HFFc6 (cell line): ENCODE measurements at regions not wholly inside any gene's neighbourhood (a gene's known extent, or its start where the extent isn't known, plus 50 kb on each side); places are given as distances from the start of the nearest gene placed in this dataset.

ENCODE experiments used
- DNase-seq: peaks from one replicate; pipeline ENCODE4 v3.0.0-alpha.2; 2018
- H3K27ac Mint-ChIP-seq: 2 replicates; pipeline ENCODE4 v1.8.0; 2020; ENCODE audit warnings: mild to moderate bottlenecking, mixed read lengths
- H3K27me3 Mint-ChIP-seq: 2 replicates; pipeline ENCODE4 v1.8.0; 2021; ENCODE audit warnings: mild to moderate bottlenecking, moderate library complexity, mixed read lengths; ENCODE audit not compliant: insufficient read depth
- H3K36me3 Mint-ChIP-seq: 2 replicates; pipeline ENCODE4 v1.8.0; 2021; ENCODE audit warnings: low read depth, mixed read lengths
- H3K4me1 Mint-ChIP-seq: 2 replicates; pipeline ENCODE4 v1.8.0; 2020; ENCODE audit warnings: low read depth, mixed read lengths
- H3K4me3 Mint-ChIP-seq: 2 replicates; pipeline ENCODE4 v1.8.0; 2020; ENCODE audit warnings: mild to moderate bottlenecking, moderate library complexity, mixed read lengths
- H3K9me3 Mint-ChIP-seq: 2 replicates; pipeline ENCODE4 v1.8.0; 2020; ENCODE audit warnings: mild to moderate bottlenecking, mixed read lengths
- TF ChIP-seq, protein P1 (sequence below): fragments of 200-600 bp; sonication (generic); IDR thresholded peaks from 2 replicates; pipeline ENCODE4 v1.5.0; 2021; ENCODE audit warnings: antibody characterized with exemption, mild to moderate bottlenecking

DNA sequence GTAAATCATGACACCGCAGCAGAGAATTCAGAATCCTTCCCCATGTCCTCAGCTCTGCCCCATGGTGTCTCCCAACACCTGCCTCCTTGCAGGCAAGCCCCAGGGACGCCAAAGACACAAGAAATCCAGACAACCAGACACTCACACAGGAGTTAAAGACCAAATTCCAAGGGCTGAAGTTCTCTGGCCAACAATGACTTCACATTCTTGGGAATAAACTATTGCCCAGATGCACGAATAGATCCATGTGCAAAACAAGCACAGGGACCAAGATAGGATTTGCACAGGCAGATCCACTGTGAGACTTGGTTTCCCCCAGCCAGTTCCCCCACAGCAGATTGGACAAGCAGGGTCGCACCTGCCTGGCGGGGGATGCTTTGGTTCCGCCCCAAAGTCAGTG is 246.7 kb downstream of the SOD2 start:
- no peaks in the 10 kb centered on the region for H3K4me1 Mint-ChIP-seq
- H3K4me3 Mint-ChIP-seq = no peak overlapping the region
- H3K36me3 Mint-ChIP-seq = no peaks in the 10 kb centered on the region; the same call in 1 of the 2 replicates
- no peak for DNase-seq
- H3K27me3 Mint-ChIP-seq = peaks cover 6% of the 10 kb centered on the region
- H3K27ac Mint-ChIP-seq = no peak overlapping the region
- H3K9me3 Mint-ChIP-seq = peaks cover 21% of the 10 kb centered on the region
- TF ChIP-seq, protein P1, sequence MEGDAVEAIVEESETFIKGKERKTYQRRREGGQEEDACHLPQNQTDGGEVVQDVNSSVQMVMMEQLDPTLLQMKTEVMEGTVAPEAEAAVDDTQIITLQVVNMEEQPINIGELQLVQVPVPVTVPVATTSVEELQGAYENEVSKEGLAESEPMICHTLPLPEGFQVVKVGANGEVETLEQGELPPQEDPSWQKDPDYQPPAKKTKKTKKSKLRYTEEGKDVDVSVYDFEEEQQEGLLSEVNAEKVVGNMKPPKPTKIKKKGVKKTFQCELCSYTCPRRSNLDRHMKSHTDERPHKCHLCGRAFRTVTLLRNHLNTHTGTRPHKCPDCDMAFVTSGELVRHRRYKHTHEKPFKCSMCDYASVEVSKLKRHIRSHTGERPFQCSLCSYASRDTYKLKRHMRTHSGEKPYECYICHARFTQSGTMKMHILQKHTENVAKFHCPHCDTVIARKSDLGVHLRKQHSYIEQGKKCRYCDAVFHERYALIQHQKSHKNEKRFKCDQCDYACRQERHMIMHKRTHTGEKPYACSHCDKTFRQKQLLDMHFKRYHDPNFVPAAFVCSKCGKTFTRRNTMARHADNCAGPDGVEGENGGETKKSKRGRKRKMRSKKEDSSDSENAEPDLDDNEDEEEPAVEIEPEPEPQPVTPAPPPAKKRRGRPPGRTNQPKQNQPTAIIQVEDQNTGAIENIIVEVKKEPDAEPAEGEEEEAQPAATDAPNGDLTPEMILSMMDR = no peak

DNA sequence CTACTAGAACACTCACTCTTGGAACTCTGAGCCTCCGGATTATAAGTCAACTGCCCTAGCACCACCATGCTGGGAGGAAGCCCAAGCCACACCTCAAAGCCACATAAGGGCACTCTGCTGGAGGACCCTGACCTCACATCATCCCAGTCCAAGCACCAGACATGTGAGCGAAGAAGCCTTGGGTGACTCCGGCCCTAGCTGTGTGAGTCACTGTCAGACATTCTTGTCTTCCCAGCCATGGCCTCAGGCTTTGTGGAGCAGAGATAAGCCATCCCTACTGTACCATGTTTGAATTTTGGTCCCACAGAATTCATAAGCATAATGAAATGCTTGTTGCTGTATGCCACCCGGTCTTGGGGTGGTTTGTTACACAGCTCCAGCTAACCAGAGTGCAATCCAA is 247.7 kb downstream of the SOD2 start:
- no peaks in the 10 kb centered on the region; the same call in 1 of the 2 replicates for H3K36me3 Mint-ChIP-seq
- H3K4me1 Mint-ChIP-seq = no peaks in the 10 kb centered on the region
- H3K4me3 Mint-ChIP-seq = no peak overlapping the region
- peaks cover 6% of the 10 kb centered on the region for H3K27me3 Mint-ChIP-seq
- DNase-seq = no peak
- TF ChIP-seq, protein P1 = no peak
- peaks cover 21% of the 10 kb centered on the region for H3K9me3 Mint-ChIP-seq
- no peak overlapping the region for H3K27ac Mint-ChIP-seq

DNA sequence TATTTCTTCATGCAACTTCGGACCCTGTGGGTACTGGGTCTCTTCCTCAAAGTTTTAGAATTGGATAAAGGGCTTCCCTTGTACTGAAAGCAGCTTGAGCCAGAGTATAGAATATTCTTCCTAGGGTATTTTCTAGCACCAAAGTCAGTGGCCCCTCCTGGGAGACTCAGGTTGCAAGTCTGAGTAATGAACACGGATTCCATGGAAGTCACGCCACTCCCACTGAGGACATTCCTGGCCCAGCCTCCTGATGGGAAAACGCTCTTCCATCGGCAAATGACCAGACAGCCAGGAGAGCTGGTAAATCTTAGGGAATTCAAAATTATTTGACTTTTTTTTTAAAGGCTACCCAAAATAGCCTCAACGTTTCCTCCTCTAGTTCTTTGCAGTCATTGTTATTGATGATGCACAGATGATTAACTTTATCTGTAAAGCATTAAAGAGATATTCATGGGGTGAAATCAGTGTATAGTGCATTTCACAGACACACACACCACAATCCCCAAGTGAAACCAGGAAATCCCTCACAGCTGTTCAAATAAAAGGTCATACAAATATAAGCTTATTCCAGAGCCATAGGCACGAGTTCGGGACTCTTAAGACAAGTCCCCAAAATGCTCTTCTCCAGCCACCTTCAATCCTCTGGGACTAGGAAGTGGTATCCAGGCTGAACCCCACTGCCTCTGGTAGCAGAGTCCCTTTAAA is 248.8 kb downstream of the SOD2 start:
- H3K4me3 Mint-ChIP-seq = no peak overlapping the region
- DNase-seq = no peak
- no peaks in the 10 kb centered on the region for H3K4me1 Mint-ChIP-seq
- no peak overlapping the region for H3K27ac Mint-ChIP-seq
- H3K36me3 Mint-ChIP-seq = no peaks in the 10 kb centered on the region; the same call in 1 of the 2 replicates
- TF ChIP-seq, protein P1 = no peak
- peaks cover 6% of the 10 kb centered on the region for H3K27me3 Mint-ChIP-seq
- peaks cover 21% of the 10 kb centered on the region for H3K9me3 Mint-ChIP-seq

GRCh38 chr6:159443417-159443920 is 249.6 kb downstream of the SOD2 start:
- Mint-ChIP-seq H3K27ac (no peak overlapping the region), H3K4me3 (no peak overlapping the region), H3K27me3 (peaks cover 6% of the 10 kb centered on the region), H3K9me3 (peaks cover 21% of the 10 kb centered on the region), H3K4me1 (no peaks in the 10 kb centered on the region), H3K36me3 (no peaks in the 10 kb centered on the region; the same call in 1 of the 2 replicates)
- no peak for DNase-seq
- TF ChIP-seq, protein P1 = no peak

DNA sequence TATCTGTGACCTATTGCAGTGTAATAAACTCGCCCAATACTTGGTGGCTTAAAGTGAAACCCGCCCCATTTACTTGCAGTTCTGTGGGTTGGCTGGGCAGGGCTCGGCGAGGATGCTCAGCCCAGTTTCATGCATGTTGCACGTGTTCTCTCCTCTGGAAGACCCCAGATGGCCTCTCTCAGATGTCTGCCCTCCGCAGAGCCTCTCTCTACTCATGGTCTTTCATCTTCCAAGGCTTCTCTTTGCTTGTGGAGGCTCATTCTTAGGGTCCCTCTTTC is 251.4 kb downstream of the SOD2 start:
- H3K27ac Mint-ChIP-seq = no peak overlapping the region
- H3K27me3 Mint-ChIP-seq = peaks cover 3% of the 10 kb centered on the region
- TF ChIP-seq, protein P1 = no peak
- no peaks in the 10 kb centered on the region; the same call in 1 of the 2 replicates for H3K36me3 Mint-ChIP-seq
- DNase-seq = no peak
- H3K4me1 Mint-ChIP-seq = no peaks in the 10 kb centered on the region
- peaks cover 24% of the 10 kb centered on the region for H3K9me3 Mint-ChIP-seq
- H3K4me3 Mint-ChIP-seq = no peak overlapping the region
